HFFc6 (cell line): ENCODE measurements at regions not wholly inside any gene's neighbourhood (a gene's known extent, or its start where the extent isn't known, plus 50 kb on each side); places are given as distances from the start of the nearest gene placed in this dataset.

Source experiments
- DNase-seq: peaks from one replicate; pipeline ENCODE4 v3.0.0-alpha.2; 2018
- H3K27ac Mint-ChIP-seq: 2 replicates; pipeline ENCODE4 v1.8.0; 2020; ENCODE audit warnings: mild to moderate bottlenecking, mixed read lengths
- H3K27me3 Mint-ChIP-seq: 2 replicates; pipeline ENCODE4 v1.8.0; 2021; ENCODE audit warnings: mild to moderate bottlenecking, moderate library complexity, mixed read lengths; ENCODE audit not compliant: insufficient read depth
- H3K36me3 Mint-ChIP-seq: 2 replicates; pipeline ENCODE4 v1.8.0; 2021; ENCODE audit warnings: low read depth, mixed read lengths
- H3K4me1 Mint-ChIP-seq: 2 replicates; pipeline ENCODE4 v1.8.0; 2020; ENCODE audit warnings: low read depth, mixed read lengths
- H3K4me3 Mint-ChIP-seq: 2 replicates; pipeline ENCODE4 v1.8.0; 2020; ENCODE audit warnings: mild to moderate bottlenecking, moderate library complexity, mixed read lengths
- H3K9me3 Mint-ChIP-seq: 2 replicates; pipeline ENCODE4 v1.8.0; 2020; ENCODE audit warnings: mild to moderate bottlenecking, mixed read lengths
- TF ChIP-seq, protein P1 (sequence below): fragments of 200-600 bp; sonication (generic); IDR thresholded peaks from 2 replicates; pipeline ENCODE4 v1.5.0; 2021; ENCODE audit warnings: antibody characterized with exemption, mild to moderate bottlenecking

DNA sequence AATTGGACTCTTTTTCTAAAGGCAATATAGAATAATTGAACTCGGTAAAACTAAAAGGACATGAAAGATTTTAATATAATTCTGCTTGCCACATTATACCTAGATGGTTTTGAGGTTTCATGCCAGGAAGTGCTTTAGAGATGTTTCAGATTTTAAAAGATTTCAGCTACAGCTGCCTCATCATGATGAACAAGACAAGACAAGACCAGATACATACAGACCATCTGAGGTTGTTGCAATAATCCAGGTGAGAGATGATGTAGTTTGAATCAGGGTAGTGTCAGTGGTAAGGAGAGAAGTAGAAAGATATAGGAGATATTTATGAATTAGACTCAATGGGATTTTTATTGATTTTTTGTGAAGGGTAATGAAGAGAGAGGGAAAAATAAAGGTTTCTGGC, 374.3 kb upstream of the HSF2 start:
- Mint-ChIP-seq H3K27ac (no peak overlapping the region), H3K9me3 (no peaks in the 10 kb centered on the region), H3K27me3 (no peaks in the 10 kb centered on the region), H3K4me3 (no peak overlapping the region), H3K36me3 (no peaks in the 10 kb centered on the region), H3K4me1 (peaks cover 12% of the 10 kb centered on the region)
- no peak for DNase-seq
- TF ChIP-seq, protein P1, sequence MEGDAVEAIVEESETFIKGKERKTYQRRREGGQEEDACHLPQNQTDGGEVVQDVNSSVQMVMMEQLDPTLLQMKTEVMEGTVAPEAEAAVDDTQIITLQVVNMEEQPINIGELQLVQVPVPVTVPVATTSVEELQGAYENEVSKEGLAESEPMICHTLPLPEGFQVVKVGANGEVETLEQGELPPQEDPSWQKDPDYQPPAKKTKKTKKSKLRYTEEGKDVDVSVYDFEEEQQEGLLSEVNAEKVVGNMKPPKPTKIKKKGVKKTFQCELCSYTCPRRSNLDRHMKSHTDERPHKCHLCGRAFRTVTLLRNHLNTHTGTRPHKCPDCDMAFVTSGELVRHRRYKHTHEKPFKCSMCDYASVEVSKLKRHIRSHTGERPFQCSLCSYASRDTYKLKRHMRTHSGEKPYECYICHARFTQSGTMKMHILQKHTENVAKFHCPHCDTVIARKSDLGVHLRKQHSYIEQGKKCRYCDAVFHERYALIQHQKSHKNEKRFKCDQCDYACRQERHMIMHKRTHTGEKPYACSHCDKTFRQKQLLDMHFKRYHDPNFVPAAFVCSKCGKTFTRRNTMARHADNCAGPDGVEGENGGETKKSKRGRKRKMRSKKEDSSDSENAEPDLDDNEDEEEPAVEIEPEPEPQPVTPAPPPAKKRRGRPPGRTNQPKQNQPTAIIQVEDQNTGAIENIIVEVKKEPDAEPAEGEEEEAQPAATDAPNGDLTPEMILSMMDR = no peak

DNA sequence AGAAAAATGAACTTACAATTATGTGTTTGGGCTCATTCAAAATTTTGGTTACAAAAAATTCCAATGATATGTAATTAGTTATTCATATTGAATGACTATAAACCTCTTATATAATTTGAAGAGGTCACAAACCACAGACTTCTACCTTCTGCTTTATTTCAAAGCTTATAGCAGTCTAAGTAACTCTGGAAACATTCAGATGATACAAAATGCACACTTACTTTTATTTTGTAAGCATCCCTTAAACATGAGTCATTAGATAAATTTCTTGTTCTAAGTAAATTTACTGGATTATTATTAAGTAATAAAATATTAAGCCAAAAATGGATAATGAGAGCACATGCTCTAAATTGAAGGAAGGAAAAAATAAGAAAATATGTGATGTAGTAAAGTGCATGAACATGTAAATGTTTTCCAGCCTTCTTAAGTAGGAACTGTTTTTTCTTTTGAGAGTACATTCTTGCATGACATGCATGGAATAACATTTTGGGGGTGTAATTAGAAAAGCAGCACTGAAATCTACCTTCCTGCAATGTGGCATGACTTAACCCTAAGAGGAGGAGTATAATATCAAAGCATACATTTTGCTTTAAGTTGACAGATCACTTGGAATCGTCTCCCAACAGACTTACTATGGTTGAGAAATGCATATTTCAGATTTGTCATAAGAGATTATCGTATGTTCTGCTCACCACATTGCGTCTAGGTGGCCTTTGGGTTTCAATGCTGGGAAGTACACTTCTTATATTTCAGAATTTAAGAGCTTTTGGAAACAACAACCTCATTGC, 372.7 kb upstream of the HSF2 start:
- TF ChIP-seq, protein P1 = no peak
- Mint-ChIP-seq H3K4me3 (no peak overlapping the region), H3K4me1 (peaks cover 7% of the 10 kb centered on the region), H3K36me3 (no peaks in the 10 kb centered on the region), H3K27ac (no peak overlapping the region), H3K27me3 (no peaks in the 10 kb centered on the region), H3K9me3 (no peaks in the 10 kb centered on the region)
- no peak for DNase-seq

- Mint-ChIP-seq H3K27ac (no peak overlapping the region), H3K4me3 (no peak overlapping the region), H3K27me3 (no peaks in the 10 kb centered on the region), H3K36me3 (no peaks in the 10 kb centered on the region), H3K9me3 (no peaks in the 10 kb centered on the region), H3K4me1 (peaks cover 17% of the 10 kb centered on the region)
- DNase-seq = no peak
- TF ChIP-seq, protein P1 = no peak
These were observed 370.4 kb upstream of the HSF2 start for GRCh38 chr6:122028933-122029522.

- Mint-ChIP-seq H3K9me3 (no peaks in the 10 kb centered on the region), H3K4me3 (no peak overlapping the region), H3K27ac (no peak overlapping the region), H3K4me1 (peaks cover 10% of the 10 kb centered on the region), H3K27me3 (no peaks in the 10 kb centered on the region; the same call in 1 of the 2 replicates), H3K36me3 (no peaks in the 10 kb centered on the region)
- peak; percentile 62 for DNase-seq
- TF ChIP-seq, protein P1 = peak; percentile 85
These were observed 365.8 kb upstream of the HSF2 start for GRCh38 chr6:122033564-122034181.

GRCh38 chr6:122035173-122035572, 364.3 kb upstream of the HSF2 start:
- H3K9me3 Mint-ChIP-seq = no peaks in the 10 kb centered on the region
- H3K4me3 Mint-ChIP-seq = no peak overlapping the region
- peaks cover 10% of the 10 kb centered on the region for H3K4me1 Mint-ChIP-seq
- no peaks in the 10 kb centered on the region; the same call in 1 of the 2 replicates for H3K27me3 Mint-ChIP-seq
- H3K36me3 Mint-ChIP-seq = no peaks in the 10 kb centered on the region
- H3K27ac Mint-ChIP-seq = no peak overlapping the region
- TF ChIP-seq, protein P1 = no peak
- DNase-seq = no peak
